ENCODE measurements at regions not wholly inside any gene's neighbourhood (a gene's known extent, or its start where the extent isn't known, plus 50 kb on each side); places are given as distances from the start of the nearest gene placed in this dataset.

DNA sequence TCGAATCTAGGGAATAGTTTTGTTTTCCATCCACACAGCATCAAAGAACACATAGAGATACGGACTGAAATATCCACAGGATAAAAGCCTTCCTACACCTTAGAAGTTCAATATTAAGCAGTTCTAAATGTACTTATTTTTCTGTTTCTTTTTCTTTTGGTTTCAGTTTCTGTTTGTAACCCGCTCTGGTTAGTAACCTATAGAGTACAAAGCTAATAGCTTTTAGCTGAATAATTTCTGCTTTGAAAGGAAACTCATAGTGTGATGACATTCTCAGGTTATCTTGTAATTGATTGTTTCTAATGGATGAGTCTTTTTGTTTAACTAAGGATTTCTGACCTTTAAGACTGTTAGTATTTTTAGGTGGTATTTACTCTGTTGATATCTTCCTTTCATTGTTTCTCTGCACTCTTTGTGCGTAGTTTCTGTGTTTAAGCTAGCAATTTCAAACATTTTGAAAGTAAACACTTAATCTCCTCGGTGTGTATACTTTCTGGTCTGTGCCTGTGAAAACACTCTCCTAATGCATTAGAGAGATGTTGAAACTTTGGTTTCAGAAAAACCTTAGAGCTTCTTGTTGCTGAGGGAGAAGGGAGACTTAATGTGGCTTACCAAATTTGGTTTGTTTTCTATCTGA, 385.5 kb downstream of the HDGFL1 start:
- peak; percentile 6 for DNase-seq

DNA sequence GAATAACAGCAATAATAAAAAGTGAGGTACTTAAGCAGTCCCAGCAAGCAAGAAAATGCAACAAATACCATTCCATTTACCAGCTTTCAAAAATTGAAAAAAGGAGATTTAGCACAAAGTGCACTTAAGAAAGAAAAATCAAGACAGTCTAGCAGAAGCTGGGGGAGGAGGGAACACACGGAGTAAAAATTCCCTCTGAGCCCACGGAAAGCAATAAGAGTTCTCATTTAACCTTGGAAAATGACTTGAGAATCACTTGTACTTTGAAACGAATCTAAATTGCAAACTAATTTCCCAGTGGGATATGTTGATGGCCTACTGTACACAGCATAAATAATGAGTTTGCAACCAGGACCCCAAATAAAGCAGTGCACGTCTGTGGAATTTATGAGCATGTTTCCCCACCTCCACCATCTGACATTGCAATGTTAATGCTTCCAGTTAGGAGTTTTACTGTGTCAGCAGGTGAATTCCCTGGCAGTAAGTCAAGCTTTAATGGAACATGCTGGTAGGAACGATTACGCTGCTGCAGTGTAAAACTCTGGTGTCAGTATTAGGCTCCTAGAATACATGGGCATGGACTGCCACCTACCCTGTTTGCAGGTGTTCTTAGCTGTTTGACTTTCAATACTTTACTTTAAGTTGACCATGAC, 386.8 kb downstream of the HDGFL1 start:
- DNase-seq, result no peak

DNA sequence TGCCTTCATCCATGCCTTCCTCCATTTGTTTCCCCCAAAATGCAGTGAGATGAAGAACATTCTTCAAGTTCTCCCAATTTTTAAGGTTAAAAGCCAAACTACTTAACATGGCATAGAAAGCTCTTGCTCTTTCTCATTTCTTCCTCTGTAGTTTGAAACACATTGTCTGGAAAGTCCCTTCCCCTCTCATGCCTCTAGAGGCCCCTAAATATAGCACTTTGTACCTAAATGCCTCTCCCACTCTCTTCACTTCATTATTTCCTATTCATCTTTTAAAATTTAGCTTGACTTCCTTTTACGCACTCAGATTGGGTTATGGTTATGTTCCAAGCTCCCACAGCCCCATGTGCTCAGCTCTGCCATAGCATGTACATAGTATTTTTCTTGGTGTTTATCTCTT, 389.3 kb downstream of the HDGFL1 start:
- DNase-seq, result no peak

- DNase-seq, result no peak
Measured at GRCh38 chr6:22959571-22959970, 390.2 kb downstream of the HDGFL1 start.

DNA sequence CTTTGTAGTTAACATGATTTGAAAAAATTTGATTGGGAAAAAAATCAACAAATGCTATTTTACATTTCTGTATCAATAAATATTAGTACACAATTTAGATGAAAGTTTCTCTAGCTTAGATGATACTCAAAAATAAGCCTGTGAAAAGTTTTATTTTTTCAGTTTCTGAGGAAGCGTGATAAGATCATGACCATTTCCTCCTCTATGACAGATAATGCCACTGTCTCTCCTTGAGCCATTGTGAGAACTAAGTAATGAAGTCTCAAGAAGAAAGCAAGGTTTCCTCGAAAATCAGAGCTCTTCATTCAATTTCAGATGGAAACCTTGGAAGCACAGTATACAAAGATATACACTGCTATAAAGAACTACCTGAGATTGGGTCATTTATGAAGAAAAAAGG, 395.0 kb downstream of the HDGFL1 start:
- DNase-seq, result no peak

DNA sequence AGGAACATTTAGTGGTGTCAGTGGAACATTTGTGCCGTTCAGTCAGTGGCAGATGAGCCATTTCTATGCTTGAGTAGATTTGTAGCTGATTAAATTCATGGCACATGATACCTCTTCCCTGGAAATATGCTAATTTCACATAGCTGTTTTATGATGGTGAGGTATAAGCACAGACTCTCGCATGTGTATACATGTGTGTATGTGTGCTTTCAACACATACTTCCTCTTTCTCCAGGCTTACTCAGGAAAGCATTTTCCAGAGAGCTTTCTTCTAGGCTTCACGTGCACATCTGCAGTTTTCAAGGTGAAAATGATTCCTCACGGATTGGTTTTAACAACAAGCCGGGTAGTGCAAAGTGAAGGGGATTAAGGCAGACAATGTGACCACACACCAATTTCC, 396.5 kb downstream of the HDGFL1 start:
- DNase-seq, result no peak

GRCh38 chr6:22966691-22967422, 397.5 kb downstream of the HDGFL1 start:
- DNase-seq, result no peak

DNA sequence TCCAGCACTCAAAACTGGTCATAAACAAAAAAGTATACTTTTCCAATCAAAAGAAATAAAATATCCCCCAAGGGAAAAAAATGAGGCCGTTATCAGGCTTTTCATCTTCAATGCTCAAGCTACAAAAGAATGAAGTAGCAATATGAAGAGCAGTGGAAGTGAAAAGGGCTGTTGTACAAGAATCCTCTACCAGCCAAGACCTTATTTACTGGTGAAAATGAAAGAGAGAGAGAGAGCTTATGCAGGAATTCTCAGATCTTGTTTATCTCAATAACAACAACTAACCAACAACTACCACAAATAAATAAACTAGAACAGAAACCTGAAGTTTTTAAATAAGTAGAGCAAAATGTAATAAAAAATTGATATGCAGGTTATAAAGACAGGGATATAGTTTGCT, 400.6 kb downstream of the HDGFL1 start:
- DNase-seq, result no peak

DNA sequence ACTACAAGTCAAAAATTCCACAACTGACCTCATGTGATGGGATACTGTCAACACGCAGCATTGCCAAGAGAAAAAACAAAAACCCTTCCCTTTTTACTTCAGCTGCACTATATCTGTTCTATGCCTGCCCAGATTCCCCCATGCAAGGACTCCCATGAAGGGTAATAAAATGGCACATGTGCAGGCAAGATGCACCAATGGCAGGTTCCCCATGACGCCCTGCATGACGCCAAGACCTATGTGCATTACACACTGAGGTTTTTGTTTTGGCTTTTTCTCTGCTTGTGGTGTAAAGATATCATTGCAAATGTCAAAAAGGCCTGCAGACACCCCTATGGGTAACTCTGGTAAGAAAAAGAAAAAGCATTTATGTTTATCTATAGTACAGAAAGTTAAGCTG, 403.4 kb downstream of the HDGFL1 start:
- DNase-seq, result no peak

GRCh38 chr6:22975079-22975478, 405.7 kb downstream of the HDGFL1 start:
- DNase-seq, result no peak

- DNase-seq, result no peak
Measured at GRCh38 chr6:22980446-22980845, 411.1 kb downstream of the HDGFL1 start.

DNA sequence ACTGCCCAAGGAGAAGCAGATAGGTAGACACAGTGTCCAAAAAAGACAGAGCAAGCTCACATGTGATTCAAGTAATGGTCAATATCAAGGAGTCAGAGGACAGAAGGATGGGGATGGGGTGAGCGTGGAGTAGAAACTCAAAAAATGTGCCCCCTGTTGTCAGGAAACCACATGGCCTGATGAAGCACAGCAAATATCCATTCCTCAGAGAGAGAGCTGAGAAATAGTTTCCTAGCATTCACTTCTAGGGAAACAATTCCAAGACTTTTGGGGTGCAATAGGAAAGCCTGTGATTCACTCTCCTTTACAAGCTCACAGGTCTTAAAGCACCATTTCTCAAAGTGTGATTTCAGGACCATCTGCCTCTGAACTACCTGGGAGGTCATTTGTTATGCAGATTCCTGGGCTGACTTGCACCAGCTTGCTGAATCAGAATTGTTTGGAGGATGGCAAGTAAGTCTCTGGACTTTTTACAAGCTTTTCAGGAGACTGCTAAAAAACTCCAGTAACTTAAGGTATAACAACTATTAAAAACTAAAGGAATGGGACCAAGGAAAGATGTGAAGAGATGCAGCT, 432.8 kb downstream of the HDGFL1 start:
- DNase-seq, result no peak

DNA sequence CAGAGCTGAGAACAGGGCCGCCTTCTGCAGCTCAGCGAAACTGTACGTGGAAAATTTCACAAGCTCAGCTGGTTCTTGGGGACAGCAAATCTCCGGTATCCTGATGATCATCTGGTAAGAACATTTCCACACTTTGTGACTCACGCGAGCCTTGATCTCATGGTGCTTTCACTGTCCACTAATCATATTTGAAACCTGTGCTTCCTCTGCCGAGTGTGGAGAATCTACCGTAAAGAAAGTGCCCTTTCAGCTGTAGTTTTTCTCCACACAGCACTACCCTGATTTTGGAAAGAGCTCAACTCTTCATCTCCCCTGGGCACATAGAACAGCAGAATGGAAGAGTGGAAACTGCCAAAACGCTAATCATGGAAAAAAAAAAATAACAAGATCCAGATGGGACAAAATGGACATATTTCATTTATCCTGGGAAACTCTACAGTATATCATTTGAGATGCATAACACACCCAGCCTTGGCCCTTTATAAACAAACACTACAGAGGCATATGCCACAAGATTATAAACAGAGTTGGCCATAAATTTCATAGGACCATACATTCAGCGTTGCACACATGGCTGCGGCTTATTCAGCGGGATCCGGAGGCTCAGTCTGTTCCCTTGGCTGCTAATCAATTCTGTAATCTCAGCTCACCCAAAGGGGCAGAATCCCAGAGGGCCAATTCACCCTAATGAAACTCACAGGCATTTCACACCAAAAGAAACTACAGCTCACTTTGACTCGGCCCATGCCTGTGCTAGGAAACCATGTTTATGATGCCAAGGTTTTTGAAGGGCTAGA, 434.5 kb downstream of the HDGFL1 start:
- no peak for DNase-seq

DNA sequence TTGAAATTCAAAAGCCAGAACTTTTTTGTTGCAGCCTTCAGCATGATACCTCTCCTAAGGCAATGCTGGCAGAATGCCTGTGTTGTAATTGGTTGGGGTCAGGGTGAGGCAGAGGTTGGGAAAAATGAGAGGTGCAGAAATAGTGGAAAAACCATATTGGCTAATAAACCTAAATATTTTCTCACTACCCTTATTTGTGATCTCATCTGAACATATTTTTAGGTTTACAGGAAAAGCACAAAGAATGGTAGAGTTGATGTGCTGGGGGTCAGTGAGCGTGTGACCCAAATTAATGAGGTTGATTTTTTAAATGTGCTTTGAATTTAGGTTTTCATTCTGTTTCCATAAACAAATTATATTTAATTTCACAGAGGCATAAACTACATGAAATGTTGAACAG, 437.3 kb downstream of the HDGFL1 start:
- no peak for DNase-seq

GRCh38 chr6:23011615-23012014, 442.2 kb downstream of the HDGFL1 start:
- DNase-seq, result no peak

DNA sequence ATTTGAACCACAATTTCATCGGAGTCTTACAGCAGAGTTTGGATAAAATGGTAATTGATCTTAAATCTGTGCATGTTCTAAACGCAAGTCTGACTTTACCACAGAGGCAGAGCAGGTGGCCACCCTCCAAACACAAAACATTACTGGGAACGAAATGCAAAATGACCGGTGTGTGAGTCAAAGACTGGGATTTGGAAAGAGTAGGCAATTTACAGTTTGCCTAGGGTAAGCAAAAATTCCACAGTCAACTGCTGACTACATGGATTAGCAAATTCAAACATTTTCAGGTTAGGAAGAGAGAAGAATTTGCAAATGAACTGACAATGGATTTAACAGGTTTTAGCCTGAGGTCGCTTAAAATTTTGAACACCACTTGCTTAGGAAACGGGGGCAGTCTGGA, 444.4 kb downstream of the HDGFL1 start:
- DNase-seq, result no peak

- DNase-seq, result no peak
Measured at GRCh38 chr6:23016696-23017095, 447.3 kb downstream of the HDGFL1 start.

GRCh38 chr6:23021487-23021886, 452.1 kb downstream of the HDGFL1 start:
- DNase-seq, result no peak

DNA sequence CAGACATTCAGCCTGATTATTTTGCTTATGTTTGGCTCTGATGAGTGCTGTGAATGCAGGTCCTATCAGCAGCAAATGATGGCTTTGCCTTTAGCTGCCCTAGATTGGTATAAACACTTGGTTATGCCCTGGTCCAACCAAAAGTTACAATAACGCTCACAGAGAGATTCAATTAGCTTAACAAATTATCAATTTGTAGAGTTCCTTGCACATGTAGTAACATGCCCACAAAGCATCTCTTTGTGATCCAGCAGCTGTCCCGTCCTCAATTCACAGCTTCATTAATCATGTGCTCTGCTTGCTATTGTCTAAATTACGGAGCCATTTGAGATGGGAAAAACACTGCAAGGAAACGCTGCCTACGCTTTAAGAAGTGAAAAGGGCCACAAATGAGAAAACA, 457.9 kb downstream of the HDGFL1 start:
- no peak for DNase-seq

GRCh38 chr6:23031986-23032385, 462.6 kb downstream of the HDGFL1 start:
- no peak for DNase-seq

GRCh38 chr6:23034926-23035325, 465.6 kb downstream of the HDGFL1 start:
- no peak for DNase-seq

DNA sequence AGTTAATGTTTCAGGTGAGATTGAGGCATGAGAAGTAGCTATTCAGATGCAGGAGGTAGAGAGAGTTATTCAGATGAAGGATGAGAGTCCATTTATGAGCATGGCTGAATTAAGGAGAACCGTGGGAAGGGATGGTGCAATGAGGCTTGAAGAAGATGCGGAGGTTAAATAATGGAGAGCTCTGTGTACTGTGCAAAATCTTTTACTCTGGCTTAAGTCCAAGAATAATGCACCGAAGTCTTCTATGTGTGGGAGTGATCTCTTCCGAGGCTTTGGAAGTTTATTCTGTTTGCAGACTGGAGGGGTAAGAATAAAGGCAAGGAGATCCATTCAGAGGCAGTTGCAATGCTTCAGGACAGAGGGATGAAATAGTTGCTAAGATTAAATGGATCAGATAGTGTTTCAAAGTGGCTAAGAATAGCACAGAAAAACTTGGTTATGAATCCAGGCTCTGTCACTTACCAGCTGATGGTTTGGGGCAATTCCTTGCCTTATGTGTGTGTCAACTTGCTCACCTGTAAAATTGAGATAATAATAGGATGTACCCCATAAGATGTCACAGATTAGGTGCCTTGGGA, 467.1 kb downstream of the HDGFL1 start:
- DNase-seq, result no peak

- DNase-seq, result no peak
Measured at GRCh38 chr6:23040899-23041298, 471.5 kb downstream of the HDGFL1 start.

Measured in suppressor macrophage treated with lipopolysaccharide for 4 hours (primary cell).